Upper lobe of right lung (tissue), 1 donor: ENCODE measurements at regions not wholly inside any gene's neighbourhood (a gene's known extent, or its start where the extent isn't known, plus 50 kb on each side); places are given as distances from the start of the nearest gene placed in this dataset.

ENCODE experiments used
- ATAC-seq: fragments of 200-7000 bp; cut with Tn5 transposase; one replicate; pipeline ENCODE4 v1.9.1; 2020; ENCODE audit warnings: mild to moderate bottlenecking, moderate library complexity
- DNase-seq: peaks from one replicate; pipeline ENCODE4 v3.0.0-alpha.2; 2020
- H3K27ac ChIP-seq: fragments of 200-600 bp; one replicate; pipeline ENCODE4 v1.8.0; 2022
- H3K27me3 ChIP-seq: fragments of 200-600 bp; one replicate; pipeline ENCODE4 v1.8.0; 2022; ENCODE audit warnings: mild to moderate bottlenecking
- H3K36me3 ChIP-seq: fragments of 200-600 bp; one replicate; pipeline ENCODE4 v1.8.0; 2022
- H3K4me1 ChIP-seq: fragments of 200-600 bp; one replicate; pipeline ENCODE4 v1.8.0; 2022
- H3K4me3 ChIP-seq: fragments of 200-600 bp; one replicate; pipeline ENCODE4 v1.8.0; 2022; ENCODE audit warnings: mild to moderate bottlenecking
- H3K9me3 ChIP-seq: fragments of 200-600 bp; one replicate; pipeline ENCODE4 v1.8.0; 2022
- intact Hi-C: fragments of 100-400 bp; cut with DNase I; formaldehyde crosslinking; loops from one replicate; pipeline ENCODE4 v1.11.0; 2022
- TF ChIP-seq, protein P1 (sequence below): fragments of 200-600 bp; IDR thresholded peaks from one replicate; pipeline ENCODE4 v1.8.0; 2022; ENCODE audit warnings: antibody characterized with exemption
- donor health status: DM: no; HTN: yes; CAD: no; lungs with severe emphysema.

DNA sequence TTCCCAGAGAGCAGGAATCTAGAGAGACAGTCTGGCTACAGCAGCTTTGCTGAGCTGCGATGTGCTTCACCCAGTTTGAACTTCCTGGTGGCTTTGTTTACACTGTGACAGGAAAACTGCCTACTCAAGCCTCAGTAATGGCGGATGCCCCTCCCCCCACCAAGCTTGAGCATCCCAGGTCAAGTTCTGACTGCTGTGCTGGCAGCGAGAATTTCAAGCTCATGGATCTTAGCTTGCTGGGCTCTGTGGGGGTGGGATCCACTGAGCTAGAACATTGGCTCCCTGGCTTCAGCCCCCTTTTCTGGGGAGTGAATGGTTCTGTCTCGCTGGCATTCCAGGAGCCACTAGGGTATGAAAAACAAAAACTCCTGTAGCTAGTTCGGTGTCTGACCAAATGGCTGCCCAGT, 91.0 kb upstream of the ESR1 start:
- DNase-seq (no peak), ATAC-seq (no peak)
- TF ChIP-seq, protein P1, sequence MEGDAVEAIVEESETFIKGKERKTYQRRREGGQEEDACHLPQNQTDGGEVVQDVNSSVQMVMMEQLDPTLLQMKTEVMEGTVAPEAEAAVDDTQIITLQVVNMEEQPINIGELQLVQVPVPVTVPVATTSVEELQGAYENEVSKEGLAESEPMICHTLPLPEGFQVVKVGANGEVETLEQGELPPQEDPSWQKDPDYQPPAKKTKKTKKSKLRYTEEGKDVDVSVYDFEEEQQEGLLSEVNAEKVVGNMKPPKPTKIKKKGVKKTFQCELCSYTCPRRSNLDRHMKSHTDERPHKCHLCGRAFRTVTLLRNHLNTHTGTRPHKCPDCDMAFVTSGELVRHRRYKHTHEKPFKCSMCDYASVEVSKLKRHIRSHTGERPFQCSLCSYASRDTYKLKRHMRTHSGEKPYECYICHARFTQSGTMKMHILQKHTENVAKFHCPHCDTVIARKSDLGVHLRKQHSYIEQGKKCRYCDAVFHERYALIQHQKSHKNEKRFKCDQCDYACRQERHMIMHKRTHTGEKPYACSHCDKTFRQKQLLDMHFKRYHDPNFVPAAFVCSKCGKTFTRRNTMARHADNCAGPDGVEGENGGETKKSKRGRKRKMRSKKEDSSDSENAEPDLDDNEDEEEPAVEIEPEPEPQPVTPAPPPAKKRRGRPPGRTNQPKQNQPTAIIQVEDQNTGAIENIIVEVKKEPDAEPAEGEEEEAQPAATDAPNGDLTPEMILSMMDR, result no peak

GRCh38 chr6:151719070-151719469, 88.4 kb upstream of the ESR1 start:
- Histone ChIP-seq H3K36me3 (no peaks in the 10 kb centered on the region), H3K9me3 (no peaks in the 10 kb centered on the region), H3K27me3 (no peaks in the 10 kb centered on the region), H3K4me1 (no peaks in the 10 kb centered on the region), H3K27ac (no peak overlapping the region), H3K4me3 (no peak overlapping the region)
- TF ChIP-seq, protein P1, result no peak
- no peak for ATAC-seq
- DNase-seq, result no peak
- intact Hi-C loops, result no loop called here

More for the DNA sequence above, 91.0 kb upstream of the ESR1 start:
- Histone ChIP-seq H3K27ac (no peak overlapping the region), H3K4me1 (no peaks in the 10 kb centered on the region), H3K27me3 (no peaks in the 10 kb centered on the region), H3K9me3 (no peaks in the 10 kb centered on the region), H3K4me3 (no peak overlapping the region), H3K36me3 (no peaks in the 10 kb centered on the region)
- intact Hi-C loops, result no loop called here

GRCh38 chr6:151721146-151721545, 86.3 kb upstream of the ESR1 start:
- Histone ChIP-seq H3K36me3 (no peaks in the 10 kb centered on the region), H3K27ac (no peak overlapping the region), H3K4me1 (no peaks in the 10 kb centered on the region), H3K4me3 (no peak overlapping the region), H3K27me3 (no peaks in the 10 kb centered on the region), H3K9me3 (no peaks in the 10 kb centered on the region)
- intact Hi-C loops, result no loop called here
- DNase-seq (no peak), ATAC-seq (no peak)
- TF ChIP-seq, protein P1, result no peak

- intact Hi-C loops, result no loop called here
- Histone ChIP-seq H3K4me1 (no peaks in the 10 kb centered on the region), H3K9me3 (no peaks in the 10 kb centered on the region), H3K27ac (no peak overlapping the region), H3K27me3 (no peaks in the 10 kb centered on the region), H3K36me3 (no peaks in the 10 kb centered on the region), H3K4me3 (no peak overlapping the region)
- TF ChIP-seq, protein P1, result no peak
- ATAC-seq, result no peak
- DNase-seq, result no peak
Measured at GRCh38 chr6:151721671-151722070, 85.8 kb upstream of the ESR1 start.

- no peaks in the 10 kb centered on the region for H3K36me3 ChIP-seq
- no peaks in the 10 kb centered on the region for H3K4me1 ChIP-seq
- ATAC-seq, result no peak
- H3K4me3 ChIP-seq, result no peak overlapping the region
- H3K27me3 ChIP-seq, result no peaks in the 10 kb centered on the region
- DNase-seq, result no peak
- no peaks in the 10 kb centered on the region for H3K9me3 ChIP-seq
- no peak overlapping the region for H3K27ac ChIP-seq
- intact Hi-C loops, result no loop called here
- TF ChIP-seq, protein P1, result no peak
Measured at GRCh38 chr6:151722342-151722741, 85.1 kb upstream of the ESR1 start.

DNA sequence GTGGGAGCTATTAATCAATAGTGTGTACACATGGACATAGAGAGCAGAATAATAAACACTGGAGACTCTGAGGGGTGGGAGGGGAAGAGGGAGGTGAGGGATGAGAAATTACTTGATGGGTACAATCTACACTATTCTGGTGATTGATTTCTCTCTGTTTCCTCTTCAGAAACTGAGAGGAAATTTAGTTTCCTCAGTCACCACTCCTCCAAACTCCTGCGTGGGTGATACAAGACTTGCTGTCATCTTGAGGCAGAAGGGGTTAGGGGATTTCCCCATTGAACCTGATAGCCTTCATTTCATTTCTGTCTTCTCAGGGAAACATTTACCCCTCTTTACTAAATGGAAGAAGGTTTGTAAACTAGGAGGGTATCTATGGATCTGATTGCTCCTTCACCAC, 84.3 kb upstream of the ESR1 start:
- DNase-seq, result no peak
- TF ChIP-seq, protein P1, result no peak
- H3K36me3 ChIP-seq, result no peaks in the 10 kb centered on the region

More for the DNA sequence above, 84.3 kb upstream of the ESR1 start:
- H3K27me3 ChIP-seq, result no peaks in the 10 kb centered on the region
- no peak overlapping the region for H3K27ac ChIP-seq
- no peak overlapping the region for H3K4me3 ChIP-seq
- intact Hi-C loops, result no loop called here
- H3K4me1 ChIP-seq, result no peaks in the 10 kb centered on the region
- ATAC-seq, result peak; percentile 26
- H3K9me3 ChIP-seq, result no peaks in the 10 kb centered on the region
